Left lung (tissue), 4 donors: ENCODE measurements at regions not wholly inside any gene's neighbourhood (a gene's known extent, or its start where the extent isn't known, plus 50 kb on each side); places are given as distances from the start of the nearest gene placed in this dataset.

Experiments used
- ATAC-seq: fragments of 200-7000 bp; cut with Tn5 transposase; one replicate; pipeline ENCODE4 v1.9.1; 2020; ENCODE audit warnings: moderate library complexity
- DNase-seq, 4 donors: peaks; one replicate each; pipeline ENCODE4 v3.0.0-alpha.2; 2013 to 2020
- H3K27ac ChIP-seq, 2 donors: fragments of 200-600 bp; sonication (generic) in 1 of 2; one replicate each; pipeline versions ENCODE4 v1.5.0 to v1.8.0; 2020 to 2021
- H3K27me3 ChIP-seq, 2 donors: fragments of 200-600 bp; sonication (generic) in 1 of 2; one replicate each; pipeline versions ENCODE4 v1.5.0 to v1.8.0; 2020 to 2021
- H3K36me3 ChIP-seq, 2 donors: fragments of 200-600 bp; sonication (generic) in 1 of 2; one replicate each; pipeline versions ENCODE4 v1.5.0 to v1.8.0; 2020 to 2021
- H3K4me1 ChIP-seq, 2 donors: fragments of 200-600 bp; one replicate each; pipeline ENCODE4 v1.8.0; 2021
- H3K4me3 ChIP-seq, 2 donors: fragments of 200-600 bp; sonication (generic) in 1 of 2; one replicate each; pipeline versions ENCODE4 v1.5.0 to v1.8.0; 2020 to 2021; ENCODE audit warnings: mild to moderate bottlenecking in 1 of 2
- H3K9me3 ChIP-seq, 2 donors: fragments of 200-600 bp; sonication (generic) in 1 of 2; one replicate each; pipeline versions ENCODE4 v1.5.0 to v1.8.0; 2020 to 2021
- CTCF ChIP-seq, 2 donors: fragments of 200-600 bp; sonication (generic) in 1 of 2; IDR thresholded peaks; one replicate each; pipeline versions ENCODE4 v1.5.0 to v1.8.0; 2021; ENCODE audit warnings: antibody characterized with exemption in 2 of 2
- intact Hi-C, 2 donors: fragments of 100-400 bp; cut with DNase I; formaldehyde crosslinking; loops; one replicate each; pipeline versions ENCODE4 v1.11.2 to v1.14.2; 2022
- donor health status: DM: no; HTN: yes; CAD: no.
- donor health status: DM: no; HTN: no; CAD: no.

- DNase-seq: no peak
- TF ChIP-seq CTCF (IDR thresholded peaks at IDR 0.05): no peak
- Histone ChIP-seq H3K9me3 (peaks cover 0 to 4% of the 10 kb centered on the region in 2 donors), H3K27ac (no peak overlapping the region), H3K4me1 (no peaks in the 10 kb centered on the region), H3K4me3 (no peak overlapping the region), H3K27me3 (no peaks in the 10 kb centered on the region), H3K36me3 (no peaks in the 10 kb centered on the region)
- intact Hi-C loops: no loop called here
- peak; percentile 36 for ATAC-seq
These were observed 496.9 kb upstream of the VRK2 start for GRCh38 chr2:57549642-57550102.

GRCh38 chr2:57550912-57551311 is 495.7 kb upstream of the VRK2 start:
- H3K27me3 ChIP-seq: no peaks in the 10 kb centered on the region
- no peak overlapping the region for H3K27ac ChIP-seq
- ATAC-seq (no peak), DNase-seq (no peak)
- peaks cover 0 to 4% of the 10 kb centered on the region in 2 donors for H3K9me3 ChIP-seq
- H3K4me1 ChIP-seq: no peaks in the 10 kb centered on the region
- H3K4me3 ChIP-seq: no peak overlapping the region
- intact Hi-C loops: no loop called here
- no peaks in the 10 kb centered on the region for H3K36me3 ChIP-seq
- no peak for TF ChIP-seq CTCF (IDR thresholded peaks at IDR 0.05)

- TF ChIP-seq CTCF (IDR thresholded peaks at IDR 0.05): no peak
- intact Hi-C loops: no loop called here
- Histone ChIP-seq H3K4me1 (no peaks in the 10 kb centered on the region), H3K27ac (no peak overlapping the region), H3K36me3 (no peaks in the 10 kb centered on the region), H3K27me3 (no peaks in the 10 kb centered on the region), H3K9me3 (peaks cover 0 to 4% of the 10 kb centered on the region in 2 donors), H3K4me3 (no peak overlapping the region)
- ATAC-seq (no peak), DNase-seq (no peak)
These were observed 493.7 kb upstream of the VRK2 start for GRCh38 chr2:57552885-57553284.

- DNase-seq (no peak), ATAC-seq (no peak)
- intact Hi-C loops: no loop called here
- Histone ChIP-seq H3K4me1 (no peaks in the 10 kb centered on the region), H3K36me3 (no peaks in the 10 kb centered on the region), H3K27me3 (no peaks in the 10 kb centered on the region), H3K27ac (no peak overlapping the region), H3K4me3 (no peak overlapping the region), H3K9me3 (peaks cover 0 to 9% of the 10 kb centered on the region in 2 donors)
- TF ChIP-seq CTCF (IDR thresholded peaks at IDR 0.05): no peak
These were observed 492.3 kb upstream of the VRK2 start for GRCh38 chr2:57554348-57554747.

GRCh38 chr2:57558312-57558711 is 488.3 kb upstream of the VRK2 start:
- H3K4me1 ChIP-seq: no peaks in the 10 kb centered on the region
- no peak for DNase-seq
- no peaks in the 10 kb centered on the region for H3K27me3 ChIP-seq
- ATAC-seq: no peak
- H3K4me3 ChIP-seq: no peak overlapping the region
- no peak overlapping the region for H3K27ac ChIP-seq
- no peaks in the 10 kb centered on the region for H3K36me3 ChIP-seq
- TF ChIP-seq CTCF (IDR thresholded peaks at IDR 0.05): no peak
- H3K9me3 ChIP-seq: peaks cover 0 to 5% of the 10 kb centered on the region in 2 donors
- intact Hi-C loops: no loop called here
